ENCODE measurements at regions not wholly inside any gene's neighbourhood (a gene's known extent, or its start where the extent isn't known, plus 50 kb on each side); places are given as distances from the start of the nearest gene placed in this dataset.

DNA sequence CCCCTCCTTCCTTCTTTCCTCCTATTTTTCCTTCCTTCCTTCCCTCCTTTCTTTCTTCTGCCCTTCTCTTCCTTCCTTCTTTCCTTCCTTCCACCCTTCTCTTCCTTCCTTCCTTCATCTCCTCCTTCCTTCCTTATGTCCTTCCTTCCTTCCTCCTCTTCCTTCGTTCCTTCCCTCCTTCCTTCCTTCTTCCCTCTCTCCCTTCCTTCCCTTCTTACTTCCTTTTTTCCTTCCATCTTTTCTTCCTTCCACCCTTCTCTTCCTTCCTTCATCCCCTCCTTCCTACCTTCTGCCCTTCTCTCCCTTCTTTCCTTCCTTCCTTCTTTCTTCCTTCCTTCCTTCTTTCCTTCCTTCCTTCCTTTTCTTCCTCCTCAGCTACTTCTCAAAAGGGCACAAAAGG, 287.3 kb upstream of the ZNF507 start:
- TF ChIP-seq, protein P1, sequence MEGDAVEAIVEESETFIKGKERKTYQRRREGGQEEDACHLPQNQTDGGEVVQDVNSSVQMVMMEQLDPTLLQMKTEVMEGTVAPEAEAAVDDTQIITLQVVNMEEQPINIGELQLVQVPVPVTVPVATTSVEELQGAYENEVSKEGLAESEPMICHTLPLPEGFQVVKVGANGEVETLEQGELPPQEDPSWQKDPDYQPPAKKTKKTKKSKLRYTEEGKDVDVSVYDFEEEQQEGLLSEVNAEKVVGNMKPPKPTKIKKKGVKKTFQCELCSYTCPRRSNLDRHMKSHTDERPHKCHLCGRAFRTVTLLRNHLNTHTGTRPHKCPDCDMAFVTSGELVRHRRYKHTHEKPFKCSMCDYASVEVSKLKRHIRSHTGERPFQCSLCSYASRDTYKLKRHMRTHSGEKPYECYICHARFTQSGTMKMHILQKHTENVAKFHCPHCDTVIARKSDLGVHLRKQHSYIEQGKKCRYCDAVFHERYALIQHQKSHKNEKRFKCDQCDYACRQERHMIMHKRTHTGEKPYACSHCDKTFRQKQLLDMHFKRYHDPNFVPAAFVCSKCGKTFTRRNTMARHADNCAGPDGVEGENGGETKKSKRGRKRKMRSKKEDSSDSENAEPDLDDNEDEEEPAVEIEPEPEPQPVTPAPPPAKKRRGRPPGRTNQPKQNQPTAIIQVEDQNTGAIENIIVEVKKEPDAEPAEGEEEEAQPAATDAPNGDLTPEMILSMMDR (IDR thresholded peaks at IDR 0.05; ENCODE audit: insufficient read depth, low read depth, low read length), result no peak
- TF ChIP-seq EZH2 (IDR thresholded peaks at IDR 0.05; ENCODE audit: insufficient read depth, low read length), result no peak

All from astrocyte (in vitro differentiated cells and primary cell).